Neural cell (in vitro differentiated cells): ENCODE measurements at regions not wholly inside any gene's neighbourhood (a gene's known extent, or its start where the extent isn't known, plus 50 kb on each side); places are given as distances from the start of the nearest gene placed in this dataset.

Experiments
- CTCF ChIP-seq: fragments of 450-650 bp; IDR thresholded peaks from 2 replicates; pipeline ENCODE4 v1.5.1; 2014; ENCODE audit warnings: antibody characterized with exemption, mild to moderate bottlenecking, moderate library complexity; ENCODE audit not compliant: poor library complexity, severe bottlenecking
- EZH2 ChIP-seq: fragments of 200-600, 300-800 bp; shearing (Covaris generic), sonication (generic); IDR thresholded peaks from 2 replicates; pipeline ENCODE4 v1.6.1; 2014; ENCODE audit warnings: antibody characterized with exemption, low read length, borderline replicate concordance, mild to moderate bottlenecking; ENCODE audit not compliant: insufficient read depth, poor library complexity, severe bottlenecking
- POLR2AphosphoS5 ChIP-seq: IDR thresholded peaks from 2 replicates; pipeline ENCODE4 v1.6.1; 2012

- no peak for TF ChIP-seq CTCF
- TF ChIP-seq POLR2AphosphoS5 = no peak
- TF ChIP-seq EZH2 = no peak
Observed at GRCh38 chr1:192057766-192058165, 100.5 kb upstream of the RGS18 start.
